ENCODE measurements at regions not wholly inside any gene's neighbourhood (a gene's known extent, or its start where the extent isn't known, plus 50 kb on each side); places are given as distances from the start of the nearest gene placed in this dataset.

- Histone ChIP-seq H3K4me3 (no peak overlapping the region), H3K27ac (no peak overlapping the region), H3K4me1 (no peaks in the 10 kb centered on the region), H3K27me3 (no peaks in the 10 kb centered on the region), H3K9me3 (no peaks in the 10 kb centered on the region), H3K36me3 (no peaks in the 10 kb centered on the region)
- intact Hi-C loops (cut with DNase I; ENCODE audit: low total_unique reads) = no loop called here
- no peak for DNase-seq
- TF ChIP-seq POLR2A (IDR thresholded peaks at IDR 0.05) (no peak), CTCF (IDR thresholded peaks at IDR 0.05) (no peak)
Measured at GRCh38 chr5:124643336-124643735, 103.1 kb downstream of the ZNF608 start.

DNA sequence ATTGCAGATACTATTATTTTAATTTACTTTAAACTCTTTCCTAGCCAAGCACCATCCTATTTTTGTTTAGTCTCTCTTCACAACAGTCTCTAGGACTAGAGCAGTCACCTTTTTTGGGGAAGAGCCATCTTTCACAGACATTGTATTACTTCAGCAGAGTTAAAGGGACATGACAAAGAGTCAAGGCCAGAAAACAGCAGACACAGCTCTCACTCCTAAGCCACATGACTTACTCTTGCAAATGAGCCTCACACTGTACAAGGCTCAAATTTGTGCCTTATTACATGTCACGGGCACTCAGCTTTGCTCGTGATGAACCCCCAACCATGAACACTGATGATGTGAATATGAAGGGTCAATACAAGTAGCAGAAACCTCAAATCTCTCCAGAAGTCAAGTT, 104.3 kb downstream of the ZNF608 start:
- H3K27ac ChIP-seq = no peak overlapping the region
- intact Hi-C loops (cut with DNase I; ENCODE audit: low total_unique reads) = no loop called here
- no peaks in the 10 kb centered on the region for H3K27me3 ChIP-seq
- H3K9me3 ChIP-seq = no peaks in the 10 kb centered on the region
- no peak overlapping the region for H3K4me3 ChIP-seq
- TF ChIP-seq POLR2A (IDR thresholded peaks at IDR 0.05) = no peak
- no peak for TF ChIP-seq CTCF (IDR thresholded peaks at IDR 0.05)
- H3K36me3 ChIP-seq = no peaks in the 10 kb centered on the region
- H3K4me1 ChIP-seq = no peaks in the 10 kb centered on the region
- no peak for DNase-seq

- Histone ChIP-seq H3K4me1 (no peaks in the 10 kb centered on the region), H3K9me3 (no peaks in the 10 kb centered on the region), H3K36me3 (no peaks in the 10 kb centered on the region), H3K27ac (no peak overlapping the region), H3K4me3 (no peak overlapping the region), H3K27me3 (no peaks in the 10 kb centered on the region)
- no peak for TF ChIP-seq CTCF (IDR thresholded peaks at IDR 0.05)
- DNase-seq = no peak
- intact Hi-C loops (cut with DNase I; ENCODE audit: low total_unique reads) = no loop called here
Measured at GRCh38 chr5:124641154-124641792, 105.2 kb downstream of the ZNF608 start.

- Histone ChIP-seq H3K4me1 (no peaks in the 10 kb centered on the region), H3K4me3 (no peak overlapping the region), H3K27ac (no peak overlapping the region), H3K9me3 (no peaks in the 10 kb centered on the region), H3K36me3 (no peaks in the 10 kb centered on the region), H3K27me3 (no peaks in the 10 kb centered on the region)
- intact Hi-C loops (cut with DNase I; ENCODE audit: low total_unique reads) = no loop called here
- TF ChIP-seq CTCF (IDR thresholded peaks at IDR 0.05) (no peak), POLR2A (IDR thresholded peaks at IDR 0.05) (no peak)
- DNase-seq = no peak
Measured at GRCh38 chr5:124639095-124639665, 107.3 kb downstream of the ZNF608 start.

DNA sequence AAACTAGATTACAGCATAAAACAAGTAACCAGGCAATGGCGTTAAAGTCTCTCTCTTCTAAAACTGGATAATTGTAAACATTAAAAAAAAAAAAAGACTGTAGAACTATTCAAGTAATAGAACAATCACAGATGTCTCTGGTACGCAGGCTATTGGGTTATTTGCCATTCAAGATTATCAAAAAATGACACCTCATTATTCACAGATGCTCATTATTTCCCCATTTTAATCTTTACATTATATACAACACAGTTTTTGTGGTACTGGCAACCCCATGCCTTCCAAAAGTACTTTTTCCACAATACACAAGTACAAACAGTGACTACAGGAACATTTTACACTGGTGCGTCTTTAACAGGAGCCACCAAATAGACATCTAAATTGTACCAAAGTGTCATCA, 109.4 kb downstream of the ZNF608 start:
- Histone ChIP-seq H3K27me3 (no peaks in the 10 kb centered on the region), H3K9me3 (no peaks in the 10 kb centered on the region), H3K4me1 (no peaks in the 10 kb centered on the region), H3K27ac (no peak overlapping the region), H3K36me3 (no peaks in the 10 kb centered on the region), H3K4me3 (no peak overlapping the region)
- DNase-seq = no peak
- no peak for TF ChIP-seq POLR2A (IDR thresholded peaks at IDR 0.05)
- TF ChIP-seq CTCF (IDR thresholded peaks at IDR 0.05) = no peak
- intact Hi-C loops (cut with DNase I; ENCODE audit: low total_unique reads) = no loop called here

Measured in uterus (tissue), 3 donors.